GM23338 (cell line): ENCODE measurements at regions not wholly inside any gene's neighbourhood (a gene's known extent, or its start where the extent isn't known, plus 50 kb on each side); places are given as distances from the start of the nearest gene placed in this dataset.
"Not testable (repeated sequence)": the region's sequence is repeated elsewhere in the genome, so short reads cannot be mapped to it uniquely, and the experiment has no call there.

Experiments used
- POLR2AphosphoS5 ChIP-seq: IDR thresholded peaks from 2 replicates; pipeline ENCODE4 v1.6.1; 2016; ENCODE audit warnings: antibody characterized with exemption, low read depth
- TF ChIP-seq, protein P1 (sequence below), 2 experiments: fragments of 200-600 bp in 1 of 2; sonication (generic) in 1 of 2; conservative IDR thresholded peaks; 2 replicates each; pipeline versions ENCODE4 v1.5.1 to v1.6.1; 2016 to 2017; ENCODE audit warnings: antibody characterized with exemption in 2 of 2, low read depth in 2 of 2, mild to moderate bottlenecking in 2 of 2, moderate library complexity in 1 of 2

DNA sequence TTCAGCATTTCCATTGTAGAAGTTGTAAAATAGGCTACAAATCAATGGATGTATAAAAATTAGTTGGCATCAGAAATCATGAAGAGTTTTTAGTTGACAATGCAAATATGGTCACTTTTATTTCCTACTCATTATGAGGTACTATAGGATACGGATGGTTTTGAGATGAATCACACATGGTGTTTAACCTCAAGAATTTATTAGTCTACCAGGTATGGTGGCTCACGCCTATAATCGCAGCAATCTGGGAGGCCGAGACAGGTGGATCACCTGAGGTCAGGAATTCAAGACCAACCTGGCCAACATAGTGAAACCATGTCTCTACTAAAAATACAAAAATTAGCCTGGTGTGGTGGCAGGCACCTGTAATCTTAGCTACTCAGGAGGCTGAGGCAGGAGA, 1119.0 kb downstream of the NXPH1 start:
- TF ChIP-seq, protein P1, sequence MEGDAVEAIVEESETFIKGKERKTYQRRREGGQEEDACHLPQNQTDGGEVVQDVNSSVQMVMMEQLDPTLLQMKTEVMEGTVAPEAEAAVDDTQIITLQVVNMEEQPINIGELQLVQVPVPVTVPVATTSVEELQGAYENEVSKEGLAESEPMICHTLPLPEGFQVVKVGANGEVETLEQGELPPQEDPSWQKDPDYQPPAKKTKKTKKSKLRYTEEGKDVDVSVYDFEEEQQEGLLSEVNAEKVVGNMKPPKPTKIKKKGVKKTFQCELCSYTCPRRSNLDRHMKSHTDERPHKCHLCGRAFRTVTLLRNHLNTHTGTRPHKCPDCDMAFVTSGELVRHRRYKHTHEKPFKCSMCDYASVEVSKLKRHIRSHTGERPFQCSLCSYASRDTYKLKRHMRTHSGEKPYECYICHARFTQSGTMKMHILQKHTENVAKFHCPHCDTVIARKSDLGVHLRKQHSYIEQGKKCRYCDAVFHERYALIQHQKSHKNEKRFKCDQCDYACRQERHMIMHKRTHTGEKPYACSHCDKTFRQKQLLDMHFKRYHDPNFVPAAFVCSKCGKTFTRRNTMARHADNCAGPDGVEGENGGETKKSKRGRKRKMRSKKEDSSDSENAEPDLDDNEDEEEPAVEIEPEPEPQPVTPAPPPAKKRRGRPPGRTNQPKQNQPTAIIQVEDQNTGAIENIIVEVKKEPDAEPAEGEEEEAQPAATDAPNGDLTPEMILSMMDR (conservative IDR thresholded peaks at IDR 0.05; ENCODE audit: low read depth in 2 of 2), result not testable (repeated sequence)
- TF ChIP-seq POLR2AphosphoS5, result not testable (repeated sequence)
